ENCODE measurements at regions not wholly inside any gene's neighbourhood (a gene's known extent, or its start where the extent isn't known, plus 50 kb on each side); places are given as distances from the start of the nearest gene placed in this dataset.

- H3K4me3 ChIP-seq (ENCODE audit: low read depth, low read length) = no peak overlapping the region
- no peak for DNase-seq (ENCODE audit: low read depth)
- no peak for TF ChIP-seq CTCF (conservative IDR thresholded peaks at IDR 0.05; ENCODE audit: low read depth, low read length)
Observed at GRCh38 chr14:48925184-48925583, 661.0 kb downstream of the RPS29 start.

- DNase-seq (ENCODE audit: low read depth) = no peak
- no peak overlapping the region for H3K4me3 ChIP-seq (ENCODE audit: low read depth, low read length)
- TF ChIP-seq CTCF (conservative IDR thresholded peaks at IDR 0.05; ENCODE audit: low read depth, low read length) = no peak
Observed at GRCh38 chr14:48914921-48915320, 671.3 kb downstream of the RPS29 start.

- no peak for DNase-seq (ENCODE audit: low read depth)
- H3K4me3 ChIP-seq (ENCODE audit: low read depth, low read length) = no peak overlapping the region
- no peak for TF ChIP-seq CTCF (conservative IDR thresholded peaks at IDR 0.05; ENCODE audit: low read depth, low read length)
Observed at GRCh38 chr14:48914382-48914781, 671.8 kb downstream of the RPS29 start.

- no peak for DNase-seq (ENCODE audit: low read depth)
- no peak overlapping the region for H3K4me3 ChIP-seq (ENCODE audit: low read depth, low read length)
- TF ChIP-seq CTCF (conservative IDR thresholded peaks at IDR 0.05; ENCODE audit: low read depth, low read length) = no peak
Observed at GRCh38 chr14:48900565-48900964, 685.6 kb downstream of the RPS29 start.

- no peak for TF ChIP-seq CTCF (conservative IDR thresholded peaks at IDR 0.05; ENCODE audit: low read depth, low read length)
- no peak overlapping the region for H3K4me3 ChIP-seq (ENCODE audit: low read depth, low read length)
- no peak for DNase-seq (ENCODE audit: low read depth)
Observed at GRCh38 chr14:48890333-48890732, 695.8 kb downstream of the RPS29 start.

- DNase-seq (ENCODE audit: low read depth) = no peak
- H3K4me3 ChIP-seq (ENCODE audit: low read depth, low read length) = no peak overlapping the region
- no peak for TF ChIP-seq CTCF (conservative IDR thresholded peaks at IDR 0.05; ENCODE audit: low read depth, low read length)
Observed at GRCh38 chr14:48876806-48877340, 709.3 kb downstream of the RPS29 start.

GRCh38 chr14:48874711-48875110, 711.5 kb downstream of the RPS29 start:
- no peak overlapping the region for H3K4me3 ChIP-seq (ENCODE audit: low read depth, low read length)
- no peak for DNase-seq (ENCODE audit: low read depth)
- TF ChIP-seq CTCF (conservative IDR thresholded peaks at IDR 0.05; ENCODE audit: low read depth, low read length) = no peak
